ENCODE measurements at regions not wholly inside any gene's neighbourhood (a gene's known extent, or its start where the extent isn't known, plus 50 kb on each side); places are given as distances from the start of the nearest gene placed in this dataset.

- Histone ChIP-seq H3K4me3 (ENCODE audit: low read depth in 1 of 2, low read length in 2 of 2) (no peak overlapping the region), H3K79me2 (ENCODE audit: insufficient read depth, low read length) (no peaks in the 10 kb centered on the region), H3K27ac (ENCODE audit: low read length) (no peak overlapping the region), H3K9me3 (ENCODE audit: insufficient read depth, low read length, severe bottlenecking) (no peaks in the 10 kb centered on the region), H3K4me1 (ENCODE audit: insufficient read depth, low read length) (no peaks in the 10 kb centered on the region), H2AFZ (ENCODE audit: low read depth, low read length) (no peak overlapping the region), H3K27me3 (ENCODE audit: insufficient read depth, low read length, poor library complexity) (peaks cover 22% of the 10 kb centered on the region), H4K20me1 (ENCODE audit: insufficient read depth, low read length) (no peaks in the 10 kb centered on the region), H3K4me2 (ENCODE audit: insufficient read depth, low read length) (no peak overlapping the region), H3K36me3 (ENCODE audit: insufficient read depth, low read length) (no peaks in the 10 kb centered on the region), H3K9ac (ENCODE audit: low read depth, low read length) (no peak overlapping the region)
- DNase-seq = no peak
- no peak for ATAC-seq (ENCODE audit: insufficient read depth, low read depth)
- no peak for TF ChIP-seq CTCF (IDR thresholded peaks at IDR 0.05; ENCODE audit: borderline replicate concordance, extremely low read depth, low read length, poor library complexity, severe bottlenecking)
- TF ChIP-seq EZH2 (IDR thresholded peaks at IDR 0.05; ENCODE audit: borderline replicate concordance, low read depth, low read length, severe bottlenecking) = no peak
These were observed 131.7 kb upstream of the TNP1 start for GRCh38 chr2:216991563-216991962.

- H3K79me2 ChIP-seq (ENCODE audit: insufficient read depth, low read length) = no peaks in the 10 kb centered on the region
- H3K4me2 ChIP-seq (ENCODE audit: insufficient read depth, low read length) = no peak overlapping the region
- DNase-seq (no peak), ATAC-seq (ENCODE audit: insufficient read depth, low read depth) (no peak)
- no peaks in the 10 kb centered on the region for H3K9me3 ChIP-seq (ENCODE audit: insufficient read depth, low read length, severe bottlenecking)
- H4K20me1 ChIP-seq (ENCODE audit: insufficient read depth, low read length) = no peaks in the 10 kb centered on the region
- peaks cover 19% of the 10 kb centered on the region for H3K27me3 ChIP-seq (ENCODE audit: insufficient read depth, low read length, poor library complexity)
- H3K4me3 ChIP-seq (ENCODE audit: low read depth in 1 of 2, low read length in 2 of 2) = no peak overlapping the region
- TF ChIP-seq EZH2 (IDR thresholded peaks at IDR 0.05; ENCODE audit: borderline replicate concordance, low read depth, low read length, severe bottlenecking) = no peak
- TF ChIP-seq CTCF (IDR thresholded peaks at IDR 0.05; ENCODE audit: borderline replicate concordance, extremely low read depth, low read length, poor library complexity, severe bottlenecking) = no peak
- H3K4me1 ChIP-seq (ENCODE audit: insufficient read depth, low read length) = no peaks in the 10 kb centered on the region
- no peak overlapping the region for H2AFZ ChIP-seq (ENCODE audit: low read depth, low read length)
- H3K27ac ChIP-seq (ENCODE audit: low read length) = no peak overlapping the region
- H3K36me3 ChIP-seq (ENCODE audit: insufficient read depth, low read length) = no peaks in the 10 kb centered on the region
- H3K9ac ChIP-seq (ENCODE audit: low read depth, low read length) = no peak overlapping the region
These were observed 129.7 kb upstream of the TNP1 start for GRCh38 chr2:216989340-216990129.

- DNase-seq = no peak
- ATAC-seq (ENCODE audit: insufficient read depth, low read depth) = no peak
- Histone ChIP-seq H3K9ac (ENCODE audit: low read depth, low read length) (no peak overlapping the region), H3K79me2 (ENCODE audit: insufficient read depth, low read length) (no peaks in the 10 kb centered on the region), H3K4me3 (ENCODE audit: low read depth in 1 of 2, low read length in 2 of 2) (no peak overlapping the region), H3K36me3 (ENCODE audit: insufficient read depth, low read length) (no peaks in the 10 kb centered on the region), H4K20me1 (ENCODE audit: insufficient read depth, low read length) (no peaks in the 10 kb centered on the region), H3K27me3 (ENCODE audit: insufficient read depth, low read length, poor library complexity) (peaks cover 15% of the 10 kb centered on the region), H3K4me1 (ENCODE audit: insufficient read depth, low read length) (no peaks in the 10 kb centered on the region), H3K27ac (ENCODE audit: low read length) (no peak overlapping the region), H2AFZ (ENCODE audit: low read depth, low read length) (no peak overlapping the region), H3K9me3 (ENCODE audit: insufficient read depth, low read length, severe bottlenecking) (no peaks in the 10 kb centered on the region), H3K4me2 (ENCODE audit: insufficient read depth, low read length) (no peak overlapping the region)
- no peak for TF ChIP-seq CTCF (IDR thresholded peaks at IDR 0.05; ENCODE audit: borderline replicate concordance, extremely low read depth, low read length, poor library complexity, severe bottlenecking)
- no peak for TF ChIP-seq EZH2 (IDR thresholded peaks at IDR 0.05; ENCODE audit: borderline replicate concordance, low read depth, low read length, severe bottlenecking)
These were observed 127.5 kb upstream of the TNP1 start for GRCh38 chr2:216987252-216987821.
